ENCODE measurements at regions not wholly inside any gene's neighbourhood (a gene's known extent, or its start where the extent isn't known, plus 50 kb on each side); places are given as distances from the start of the nearest gene placed in this dataset.

DNA sequence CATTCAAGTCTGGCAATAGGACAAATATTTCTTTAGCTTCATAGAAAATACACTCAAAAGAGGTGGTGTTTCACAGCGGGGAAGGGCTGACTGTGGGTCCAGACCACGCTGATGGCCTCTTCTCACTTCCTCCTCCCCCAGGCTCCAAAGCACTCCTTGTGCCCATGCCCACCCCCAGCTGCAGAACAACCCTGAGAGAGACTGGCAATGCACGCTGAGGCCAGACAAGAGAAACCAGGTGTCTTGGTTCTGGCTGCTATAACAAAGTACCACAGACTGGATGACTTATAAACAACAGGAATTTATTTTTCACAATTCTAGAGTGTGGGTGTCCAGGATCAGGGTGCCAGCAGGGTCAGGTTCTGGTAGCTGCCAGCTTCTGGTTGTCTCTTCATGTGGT lies 386.1 kb downstream of the FBXW7 start:
- H3K27me3 ChIP-seq (ENCODE audit: insufficient read depth, low read length): peaks cover 49% of the 10 kb centered on the region
- no peak overlapping the region for H3K4me3 ChIP-seq (ENCODE audit: low read depth, low read length)
- H3K36me3 ChIP-seq (ENCODE audit: insufficient read depth, low read length): no peaks in the 10 kb centered on the region
- H3K79me2 ChIP-seq (ENCODE audit: control insufficient read depth, insufficient read depth, low read length, unreplicated experiment): no peaks in the 10 kb centered on the region
- no peaks in the 10 kb centered on the region for H3K4me1 ChIP-seq (ENCODE audit: control insufficient read depth, insufficient read depth, low read length, unreplicated experiment)
- H3K27ac ChIP-seq (ENCODE audit: low read depth, low read length): no peak overlapping the region
- no peak overlapping the region for H2AFZ ChIP-seq (ENCODE audit: low read length, unreplicated experiment)

DNA sequence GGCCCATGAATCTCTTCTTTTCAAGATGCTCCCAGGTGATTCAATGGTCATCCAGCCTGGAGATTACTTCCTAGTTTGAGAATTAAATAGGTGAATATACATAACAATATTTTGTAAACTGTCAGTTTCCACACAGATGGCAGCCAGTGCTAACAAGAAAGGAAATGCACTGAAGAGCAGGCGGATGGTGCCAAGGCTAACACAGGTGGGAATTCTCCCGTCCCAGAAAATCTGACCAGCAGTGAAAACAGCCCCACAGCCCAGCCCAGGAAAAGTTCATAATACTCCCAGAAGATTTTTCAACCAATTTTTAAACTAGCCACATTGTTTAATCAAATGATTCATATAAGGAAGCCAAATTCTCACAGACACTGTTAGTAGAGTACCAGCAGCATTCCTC lies 387.2 kb upstream of the GATB start:
- Histone ChIP-seq H3K27me3 (ENCODE audit: insufficient read depth, low read length) (peaks cover 33% of the 10 kb centered on the region), H2AFZ (ENCODE audit: low read length, unreplicated experiment) (no peak overlapping the region)

DNA sequence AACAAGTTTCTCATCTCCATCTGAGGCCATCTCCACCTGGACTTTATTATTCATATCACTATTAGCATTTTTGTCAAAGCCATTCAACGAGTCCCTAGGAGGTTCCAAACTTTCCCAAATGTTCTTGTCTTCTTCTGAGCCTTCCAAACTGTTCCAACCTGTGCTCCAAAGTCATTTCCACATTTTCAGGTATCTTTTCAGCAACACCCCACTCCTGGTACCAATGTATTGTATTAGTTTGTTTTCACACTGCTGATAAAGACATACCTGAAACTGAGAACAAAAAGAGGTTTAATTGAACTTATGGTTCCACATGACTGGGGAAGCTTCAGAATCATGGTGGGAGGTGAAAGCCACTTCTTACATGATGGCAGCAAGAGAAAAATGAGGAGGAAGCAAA lies 385.4 kb upstream of the GATB start:
- Histone ChIP-seq H2AFZ (ENCODE audit: low read length, unreplicated experiment) (no peak overlapping the region), H3K36me3 (ENCODE audit: insufficient read depth, low read length) (no peaks in the 10 kb centered on the region), H3K27me3 (ENCODE audit: insufficient read depth, low read length) (peaks cover 20% of the 10 kb centered on the region), H3K79me2 (ENCODE audit: control insufficient read depth, insufficient read depth, low read length, unreplicated experiment) (no peaks in the 10 kb centered on the region), H3K27ac (ENCODE audit: low read depth, low read length) (no peak overlapping the region), H3K4me3 (ENCODE audit: low read depth, low read length) (no peak overlapping the region), H3K4me1 (ENCODE audit: control insufficient read depth, insufficient read depth, low read length, unreplicated experiment) (no peaks in the 10 kb centered on the region)

More for the DNA sequence above, 387.2 kb upstream of the GATB start:
- Histone ChIP-seq H3K27ac (ENCODE audit: low read depth, low read length) (no peak overlapping the region), H3K4me3 (ENCODE audit: low read depth, low read length) (no peak overlapping the region), H3K79me2 (ENCODE audit: control insufficient read depth, insufficient read depth, low read length, unreplicated experiment) (no peaks in the 10 kb centered on the region), H3K4me1 (ENCODE audit: control insufficient read depth, insufficient read depth, low read length, unreplicated experiment) (no peaks in the 10 kb centered on the region), H3K36me3 (ENCODE audit: insufficient read depth, low read length) (no peaks in the 10 kb centered on the region)

DNA sequence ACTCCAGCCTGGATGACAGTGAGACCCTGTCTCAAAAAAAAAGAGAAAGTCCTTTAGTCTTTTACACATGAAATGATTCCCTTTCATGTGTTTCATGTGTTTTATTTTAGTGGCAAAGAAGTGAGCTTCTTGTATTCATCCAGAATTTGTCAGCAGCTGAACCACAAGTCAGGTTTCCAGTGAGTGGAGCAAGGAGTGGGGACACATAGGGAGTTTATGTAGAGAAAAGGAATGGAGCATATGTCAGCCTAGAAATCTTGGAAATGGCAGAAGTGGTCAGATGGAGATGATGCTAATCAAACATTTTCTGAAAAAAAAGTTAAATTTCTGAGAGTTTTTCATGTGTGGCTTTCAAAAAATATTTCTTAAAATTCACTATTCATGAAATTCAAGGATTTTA lies 383.0 kb upstream of the GATB start:
- no peak overlapping the region for H2AFZ ChIP-seq (ENCODE audit: low read length, unreplicated experiment)
- peaks cover 6% of the 10 kb centered on the region; the same call in 1 of the 2 replicates for H3K27me3 ChIP-seq (ENCODE audit: insufficient read depth, low read length)

DNA sequence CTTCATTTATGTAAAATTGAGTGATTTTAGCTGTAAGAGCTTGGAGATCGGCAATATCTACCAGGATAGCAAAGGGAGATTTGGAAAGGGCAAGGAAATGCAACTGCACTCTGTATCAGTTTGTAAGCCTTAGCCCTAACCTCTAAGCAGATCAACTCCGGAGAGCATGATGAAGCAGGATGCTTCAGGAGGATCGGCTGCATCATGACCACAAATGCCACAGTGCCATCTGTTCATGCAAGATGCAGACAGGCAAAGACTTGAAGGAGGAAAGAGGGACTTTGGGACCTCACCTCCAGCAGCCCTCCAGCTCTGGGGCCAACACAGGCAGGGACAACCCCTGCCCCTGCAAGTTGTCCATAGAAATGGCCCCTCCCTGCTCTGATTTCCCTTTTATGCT lies 377.6 kb upstream of the GATB start:
- Histone ChIP-seq H3K4me1 (ENCODE audit: control insufficient read depth, insufficient read depth, low read length, unreplicated experiment) (no peaks in the 10 kb centered on the region), H3K79me2 (ENCODE audit: control insufficient read depth, insufficient read depth, low read length, unreplicated experiment) (no peaks in the 10 kb centered on the region), H2AFZ (ENCODE audit: low read length, unreplicated experiment) (no peak overlapping the region), H3K27me3 (ENCODE audit: insufficient read depth, low read length) (peaks cover 27% of the 10 kb centered on the region), H3K36me3 (ENCODE audit: insufficient read depth, low read length) (no peaks in the 10 kb centered on the region), H3K4me3 (ENCODE audit: low read depth, low read length) (no peak overlapping the region), H3K27ac (ENCODE audit: low read depth, low read length) (no peak overlapping the region)

More for the DNA sequence above, 383.0 kb upstream of the GATB start:
- H3K79me2 ChIP-seq (ENCODE audit: control insufficient read depth, insufficient read depth, low read length, unreplicated experiment): no peaks in the 10 kb centered on the region
- H3K27ac ChIP-seq (ENCODE audit: low read depth, low read length): no peak overlapping the region
- no peaks in the 10 kb centered on the region for H3K4me1 ChIP-seq (ENCODE audit: control insufficient read depth, insufficient read depth, low read length, unreplicated experiment)
- H3K4me3 ChIP-seq (ENCODE audit: low read depth, low read length): no peak overlapping the region
- H3K36me3 ChIP-seq (ENCODE audit: insufficient read depth, low read length): no peaks in the 10 kb centered on the region

DNA sequence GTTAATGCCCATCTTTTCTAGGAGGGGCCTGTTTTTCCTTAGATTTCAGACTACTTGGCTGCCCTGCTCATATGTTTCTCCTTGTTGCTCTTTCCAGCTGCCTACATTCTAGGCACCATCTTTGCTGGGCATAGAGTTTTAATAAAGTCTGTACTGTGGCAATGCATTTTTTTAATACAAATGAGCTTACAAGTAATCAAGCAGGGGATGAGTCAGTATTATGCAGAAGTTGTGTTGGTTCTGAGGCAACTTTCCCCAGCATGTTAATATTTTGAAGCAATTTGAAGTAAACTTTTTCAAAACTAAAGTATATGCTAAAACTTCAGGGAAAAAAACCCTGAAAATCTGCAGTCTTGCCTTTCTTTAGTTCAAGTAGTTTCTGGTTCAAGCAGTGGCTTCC lies 372.0 kb upstream of the GATB start:
- Histone ChIP-seq H3K4me1 (ENCODE audit: control insufficient read depth, insufficient read depth, low read length, unreplicated experiment) (no peaks in the 10 kb centered on the region), H2AFZ (ENCODE audit: low read length, unreplicated experiment) (no peak overlapping the region), H3K79me2 (ENCODE audit: control insufficient read depth, insufficient read depth, low read length, unreplicated experiment) (no peaks in the 10 kb centered on the region), H3K27ac (ENCODE audit: low read depth, low read length) (no peak overlapping the region), H3K4me3 (ENCODE audit: low read depth, low read length) (no peak overlapping the region), H3K36me3 (ENCODE audit: insufficient read depth, low read length) (no peaks in the 10 kb centered on the region), H3K27me3 (ENCODE audit: insufficient read depth, low read length) (peaks cover 29% of the 10 kb centered on the region)

DNA sequence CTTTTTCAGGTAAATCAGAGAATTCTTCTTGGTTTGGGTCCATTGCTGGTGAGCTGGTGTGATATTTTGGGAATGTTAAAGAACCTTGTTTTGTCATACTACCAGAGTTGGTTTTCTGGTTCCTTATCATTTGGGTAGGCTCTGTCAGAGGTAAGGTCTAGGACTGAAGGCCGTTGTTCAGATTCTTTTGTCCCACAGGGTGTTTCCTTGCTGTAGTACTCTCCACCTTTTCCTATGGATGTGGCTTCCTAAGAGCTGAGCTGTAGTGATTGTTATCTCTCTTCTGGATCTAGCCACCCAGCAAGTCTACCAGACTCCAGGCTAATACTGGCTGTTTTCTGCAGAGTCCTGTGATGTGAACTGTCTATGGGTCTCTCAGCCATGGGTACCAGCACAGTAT lies 367.5 kb upstream of the GATB start:
- H3K4me3 ChIP-seq (ENCODE audit: low read depth, low read length): no peak overlapping the region
- H3K36me3 ChIP-seq (ENCODE audit: insufficient read depth, low read length): no peaks in the 10 kb centered on the region
- no peaks in the 10 kb centered on the region for H3K79me2 ChIP-seq (ENCODE audit: control insufficient read depth, insufficient read depth, low read length, unreplicated experiment)
- no peaks in the 10 kb centered on the region for H3K4me1 ChIP-seq (ENCODE audit: control insufficient read depth, insufficient read depth, low read length, unreplicated experiment)
- H3K27ac ChIP-seq (ENCODE audit: low read depth, low read length): no peak overlapping the region
- no peak overlapping the region for H2AFZ ChIP-seq (ENCODE audit: low read length, unreplicated experiment)
- H3K27me3 ChIP-seq (ENCODE audit: insufficient read depth, low read length): peaks cover 14% of the 10 kb centered on the region

DNA sequence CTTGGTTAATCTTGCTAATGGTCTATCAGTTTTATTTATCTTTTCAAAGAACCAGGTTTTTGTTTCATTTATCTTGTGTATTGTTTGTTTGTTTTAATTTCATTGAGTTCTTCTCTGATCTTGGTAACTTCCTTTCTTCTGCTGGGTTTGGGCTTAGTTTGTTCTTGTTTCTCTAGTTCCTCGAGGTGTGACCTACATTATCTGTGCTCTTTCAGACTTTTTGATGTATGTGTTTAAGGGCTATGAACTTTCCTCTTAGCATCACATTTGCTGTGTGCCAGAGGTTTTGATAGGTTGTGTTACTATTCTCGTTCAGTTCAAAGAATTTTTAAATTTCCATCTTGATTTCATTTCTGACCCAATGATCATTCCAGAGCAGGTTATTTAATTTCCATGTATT lies 365.4 kb upstream of the GATB start:
- H3K27ac ChIP-seq (ENCODE audit: low read depth, low read length): no peak overlapping the region
- no peak overlapping the region for H2AFZ ChIP-seq (ENCODE audit: low read length, unreplicated experiment)
- H3K27me3 ChIP-seq (ENCODE audit: insufficient read depth, low read length): peaks cover 13% of the 10 kb centered on the region; the same call in 1 of the 2 replicates
- no peaks in the 10 kb centered on the region for H3K36me3 ChIP-seq (ENCODE audit: insufficient read depth, low read length)
- H3K4me3 ChIP-seq (ENCODE audit: low read depth, low read length): no peak overlapping the region
- no peaks in the 10 kb centered on the region for H3K79me2 ChIP-seq (ENCODE audit: control insufficient read depth, insufficient read depth, low read length, unreplicated experiment)
- H3K4me1 ChIP-seq (ENCODE audit: control insufficient read depth, insufficient read depth, low read length, unreplicated experiment): no peaks in the 10 kb centered on the region

DNA sequence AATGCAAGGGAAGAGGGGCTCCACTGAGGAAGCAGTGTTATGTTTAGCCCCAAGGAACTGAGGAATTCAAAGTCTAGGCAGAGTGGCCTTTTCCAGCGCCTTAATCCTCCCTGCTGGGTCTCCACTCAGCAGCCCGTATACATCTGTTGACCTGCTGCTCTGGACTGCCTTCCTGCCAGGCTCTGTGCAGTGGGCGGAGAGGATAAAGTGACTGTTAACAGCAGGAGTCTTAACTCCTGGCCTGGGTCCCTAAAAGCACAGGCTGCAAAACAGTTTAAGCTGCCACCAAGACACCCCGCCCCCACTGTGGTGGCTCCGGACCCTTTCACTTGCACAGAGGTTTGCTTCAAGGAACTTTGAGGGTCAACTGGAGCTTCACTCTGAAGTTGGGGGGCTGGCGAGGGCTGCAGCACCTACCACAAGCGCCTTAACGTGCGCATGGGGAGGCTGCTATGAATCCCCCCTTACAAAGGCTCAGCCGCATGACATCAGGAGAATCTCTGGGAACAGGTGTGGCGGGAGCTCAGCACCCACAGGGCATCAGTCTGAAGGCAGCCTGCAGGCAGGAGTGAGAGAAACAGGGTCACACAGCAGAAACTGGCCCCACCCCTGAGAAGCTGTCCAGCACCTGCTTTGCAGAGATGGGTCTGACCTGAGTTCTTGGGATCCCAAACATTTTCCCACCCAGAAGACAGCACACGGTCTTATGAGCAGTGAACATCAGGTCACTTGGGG lies 358.2 kb upstream of the GATB start:
- H3K79me2 ChIP-seq (ENCODE audit: control insufficient read depth, insufficient read depth, low read length, unreplicated experiment): no peaks in the 10 kb centered on the region
- no peak overlapping the region for H3K4me3 ChIP-seq (ENCODE audit: low read depth, low read length)
- H3K36me3 ChIP-seq (ENCODE audit: insufficient read depth, low read length): no peaks in the 10 kb centered on the region
- no peak overlapping the region for H2AFZ ChIP-seq (ENCODE audit: low read length, unreplicated experiment)
- H3K4me1 ChIP-seq (ENCODE audit: control insufficient read depth, insufficient read depth, low read length, unreplicated experiment): no peaks in the 10 kb centered on the region
- H3K27me3 ChIP-seq (ENCODE audit: insufficient read depth, low read length): peaks cover 59% of the 10 kb centered on the region
- H3K27ac ChIP-seq (ENCODE audit: low read depth, low read length): no peak overlapping the region

DNA sequence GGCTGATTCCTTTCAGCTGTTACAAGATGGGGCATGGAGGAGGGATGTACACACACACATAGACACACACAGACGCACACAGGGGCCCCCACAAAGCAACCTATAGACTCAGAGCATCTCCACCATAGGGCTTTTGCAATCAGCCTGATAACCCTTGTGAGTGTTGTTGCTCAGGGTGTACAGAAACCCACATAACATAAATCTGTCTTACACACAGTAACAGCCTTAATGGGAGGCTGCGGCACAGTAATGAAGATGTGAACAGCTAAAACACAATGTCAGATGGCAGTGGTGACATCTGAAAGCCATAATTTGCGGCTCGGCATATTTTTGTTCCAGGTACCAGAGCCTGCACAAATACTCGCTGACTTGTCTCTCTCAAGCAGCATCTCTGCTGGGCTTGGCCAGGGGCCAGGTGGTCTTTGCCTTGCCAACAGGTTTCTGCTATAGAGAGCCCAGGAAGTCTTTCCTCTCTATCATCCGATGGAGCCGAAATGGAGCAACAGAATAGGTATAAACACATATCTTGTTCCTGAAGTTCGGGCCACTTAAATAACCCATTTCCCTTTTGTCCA lies 357.2 kb upstream of the GATB start:
- no peak overlapping the region for H3K4me3 ChIP-seq (ENCODE audit: low read depth, low read length)
- H3K27me3 ChIP-seq (ENCODE audit: insufficient read depth, low read length): peaks cover 59% of the 10 kb centered on the region
- H3K36me3 ChIP-seq (ENCODE audit: insufficient read depth, low read length): no peaks in the 10 kb centered on the region
- H2AFZ ChIP-seq (ENCODE audit: low read length, unreplicated experiment): no peak overlapping the region
- H3K79me2 ChIP-seq (ENCODE audit: control insufficient read depth, insufficient read depth, low read length, unreplicated experiment): no peaks in the 10 kb centered on the region
- no peaks in the 10 kb centered on the region for H3K4me1 ChIP-seq (ENCODE audit: control insufficient read depth, insufficient read depth, low read length, unreplicated experiment)
- no peak overlapping the region for H3K27ac ChIP-seq (ENCODE audit: low read depth, low read length)

DNA sequence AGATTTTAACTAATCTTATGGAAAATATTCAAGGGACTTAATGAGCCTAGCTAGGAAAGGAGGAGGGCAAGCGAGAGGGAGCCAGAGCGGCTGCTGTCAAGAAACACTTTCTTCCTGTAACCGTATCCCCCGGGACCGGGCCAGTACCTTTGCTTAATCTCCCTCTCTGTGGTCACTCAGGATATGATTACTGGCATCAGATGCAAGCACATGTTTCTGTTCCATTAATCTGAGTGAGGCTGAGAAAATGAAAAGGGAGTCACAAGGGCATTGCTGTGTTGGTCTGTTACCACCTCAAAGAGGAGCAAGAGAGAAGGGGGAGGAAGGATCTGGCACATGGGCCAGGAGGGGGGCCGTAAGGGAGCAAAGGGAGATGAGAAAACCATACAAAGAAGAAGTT lies 356.7 kb upstream of the GATB start:
- no peaks in the 10 kb centered on the region for H3K36me3 ChIP-seq (ENCODE audit: insufficient read depth, low read length)
- H3K27ac ChIP-seq (ENCODE audit: low read depth, low read length): no peak overlapping the region
- no peaks in the 10 kb centered on the region for H3K4me1 ChIP-seq (ENCODE audit: control insufficient read depth, insufficient read depth, low read length, unreplicated experiment)
- H3K27me3 ChIP-seq (ENCODE audit: insufficient read depth, low read length): peaks cover 59% of the 10 kb centered on the region
- no peak overlapping the region for H3K4me3 ChIP-seq (ENCODE audit: low read depth, low read length)
- no peaks in the 10 kb centered on the region for H3K79me2 ChIP-seq (ENCODE audit: control insufficient read depth, insufficient read depth, low read length, unreplicated experiment)
- no peak overlapping the region for H2AFZ ChIP-seq (ENCODE audit: low read length, unreplicated experiment)
